ENCODE measurements at regions not wholly inside any gene's neighbourhood (a gene's known extent, or its start where the extent isn't known, plus 50 kb on each side); places are given as distances from the start of the nearest gene placed in this dataset.

- no peak for DNase-seq
- Mint-ChIP-seq H3K36me3 (ENCODE audit: low read depth) (no peaks in the 10 kb centered on the region), H3K4me3 (no peak overlapping the region), H3K9me3 (no peaks in the 10 kb centered on the region), H3K27ac (no peak overlapping the region), H3K27me3 (ENCODE audit: low read depth, poor library complexity) (no peaks in the 10 kb centered on the region), H3K4me1 (no peaks in the 10 kb centered on the region)
- TF ChIP-seq, protein P1, sequence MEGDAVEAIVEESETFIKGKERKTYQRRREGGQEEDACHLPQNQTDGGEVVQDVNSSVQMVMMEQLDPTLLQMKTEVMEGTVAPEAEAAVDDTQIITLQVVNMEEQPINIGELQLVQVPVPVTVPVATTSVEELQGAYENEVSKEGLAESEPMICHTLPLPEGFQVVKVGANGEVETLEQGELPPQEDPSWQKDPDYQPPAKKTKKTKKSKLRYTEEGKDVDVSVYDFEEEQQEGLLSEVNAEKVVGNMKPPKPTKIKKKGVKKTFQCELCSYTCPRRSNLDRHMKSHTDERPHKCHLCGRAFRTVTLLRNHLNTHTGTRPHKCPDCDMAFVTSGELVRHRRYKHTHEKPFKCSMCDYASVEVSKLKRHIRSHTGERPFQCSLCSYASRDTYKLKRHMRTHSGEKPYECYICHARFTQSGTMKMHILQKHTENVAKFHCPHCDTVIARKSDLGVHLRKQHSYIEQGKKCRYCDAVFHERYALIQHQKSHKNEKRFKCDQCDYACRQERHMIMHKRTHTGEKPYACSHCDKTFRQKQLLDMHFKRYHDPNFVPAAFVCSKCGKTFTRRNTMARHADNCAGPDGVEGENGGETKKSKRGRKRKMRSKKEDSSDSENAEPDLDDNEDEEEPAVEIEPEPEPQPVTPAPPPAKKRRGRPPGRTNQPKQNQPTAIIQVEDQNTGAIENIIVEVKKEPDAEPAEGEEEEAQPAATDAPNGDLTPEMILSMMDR (IDR thresholded peaks at IDR 0.05): no peak
These were observed 431.5 kb upstream of the MMADHC start for GRCh38 chr2:150019063-150019462.

DNA sequence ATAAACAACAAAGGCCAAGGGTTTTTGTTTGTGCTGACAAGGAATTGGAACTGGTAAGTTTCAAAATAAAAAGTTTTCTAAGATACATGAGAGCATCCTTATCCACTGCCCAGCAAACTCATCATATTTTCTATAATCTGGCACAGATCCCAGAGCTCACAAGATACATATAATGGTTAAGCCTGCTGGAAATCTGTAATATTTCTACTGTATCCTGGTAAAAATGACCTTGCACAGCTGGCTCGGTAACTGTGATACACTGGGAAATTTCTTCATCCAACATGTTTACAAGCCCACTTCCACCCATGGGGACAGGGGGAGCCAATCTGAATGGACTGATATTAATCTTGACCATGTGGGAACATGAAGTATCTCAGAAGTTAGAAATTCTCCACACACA is 425.4 kb upstream of the MMADHC start:
- Mint-ChIP-seq H3K27me3 (ENCODE audit: low read depth, poor library complexity) (no peaks in the 10 kb centered on the region), H3K36me3 (ENCODE audit: low read depth) (no peaks in the 10 kb centered on the region), H3K9me3 (no peaks in the 10 kb centered on the region), H3K27ac (no peak overlapping the region), H3K4me3 (no peak overlapping the region), H3K4me1 (no peaks in the 10 kb centered on the region)
- TF ChIP-seq, protein P1 (IDR thresholded peaks at IDR 0.05): no peak
- DNase-seq: no peak

DNA sequence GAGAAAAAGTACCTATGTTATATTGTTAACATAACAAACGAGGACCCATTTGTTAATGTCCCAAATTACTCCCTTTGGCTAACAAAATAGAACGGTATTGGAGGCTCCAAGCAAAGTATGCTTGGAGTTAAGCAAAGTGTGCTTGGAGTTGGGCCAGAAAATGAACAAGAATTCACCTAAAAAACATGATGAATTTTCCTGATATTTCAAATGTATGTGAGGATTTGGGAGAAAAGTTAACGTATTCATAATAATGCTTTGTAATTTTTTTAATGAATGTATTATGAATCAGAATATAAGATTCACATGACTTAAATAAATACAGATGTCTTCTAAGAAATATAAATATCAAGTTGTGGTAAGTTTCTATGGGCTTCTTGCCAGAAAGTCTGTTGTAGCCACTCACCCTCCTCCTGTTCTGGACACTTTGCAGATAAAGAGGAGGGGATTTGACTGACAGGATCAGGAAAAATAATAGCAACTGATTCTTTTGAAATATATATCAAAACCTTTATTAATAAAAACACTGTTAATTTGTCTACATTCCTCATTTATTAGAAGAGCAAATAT is 423.7 kb upstream of the MMADHC start:
- DNase-seq: no peak
- peaks cover 3% of the 10 kb centered on the region for H3K27me3 Mint-ChIP-seq (ENCODE audit: low read depth, poor library complexity)
- H3K27ac Mint-ChIP-seq: no peak overlapping the region

GRCh38 chr2:150008901-150009300 is 421.3 kb upstream of the MMADHC start:
- H3K27ac Mint-ChIP-seq: no peak overlapping the region
- peaks cover 3% of the 10 kb centered on the region for H3K27me3 Mint-ChIP-seq (ENCODE audit: low read depth, poor library complexity)
- H3K4me3 Mint-ChIP-seq: no peak overlapping the region
- DNase-seq: no peak
- no peaks in the 10 kb centered on the region for H3K9me3 Mint-ChIP-seq
- TF ChIP-seq, protein P1 (IDR thresholded peaks at IDR 0.05): no peak
- no peaks in the 10 kb centered on the region for H3K36me3 Mint-ChIP-seq (ENCODE audit: low read depth)
- no peaks in the 10 kb centered on the region for H3K4me1 Mint-ChIP-seq

More for the DNA sequence above, 423.7 kb upstream of the MMADHC start:
- Mint-ChIP-seq H3K4me1 (no peaks in the 10 kb centered on the region), H3K4me3 (no peak overlapping the region), H3K36me3 (ENCODE audit: low read depth) (no peaks in the 10 kb centered on the region), H3K9me3 (no peaks in the 10 kb centered on the region)
- TF ChIP-seq, protein P1 (IDR thresholded peaks at IDR 0.05): no peak

- H3K4me3 Mint-ChIP-seq: no peak overlapping the region
- DNase-seq: no peak
- no peaks in the 10 kb centered on the region for H3K4me1 Mint-ChIP-seq
- TF ChIP-seq, protein P1 (IDR thresholded peaks at IDR 0.05): no peak
- H3K9me3 Mint-ChIP-seq: no peaks in the 10 kb centered on the region
- H3K27ac Mint-ChIP-seq: no peak overlapping the region
- peaks cover 3% of the 10 kb centered on the region for H3K27me3 Mint-ChIP-seq (ENCODE audit: low read depth, poor library complexity)
- no peaks in the 10 kb centered on the region for H3K36me3 Mint-ChIP-seq (ENCODE audit: low read depth)
These were observed 420.3 kb upstream of the MMADHC start for GRCh38 chr2:150007815-150008430.

DNA sequence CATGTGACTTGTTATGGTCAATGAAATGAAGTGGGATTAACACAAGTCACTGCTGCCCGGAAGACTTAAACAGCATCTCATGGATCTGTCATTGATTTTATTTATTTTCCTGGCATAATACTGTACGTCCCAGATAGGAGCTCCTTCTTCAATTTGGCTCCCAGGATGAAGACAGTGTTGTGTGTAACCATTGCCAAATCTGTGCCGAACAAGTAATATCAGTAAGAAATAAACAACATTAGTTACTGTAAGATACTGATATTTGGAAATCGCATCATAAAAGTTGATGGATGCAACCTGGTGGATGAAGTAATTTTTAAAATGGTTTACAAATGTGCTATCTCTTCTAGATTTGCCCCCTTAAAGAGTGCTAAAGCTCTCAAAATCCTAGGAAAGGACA is 419.0 kb upstream of the MMADHC start:
- no peak overlapping the region for H3K4me3 Mint-ChIP-seq
- H3K9me3 Mint-ChIP-seq: no peaks in the 10 kb centered on the region
- H3K27ac Mint-ChIP-seq: no peak overlapping the region
- TF ChIP-seq, protein P1 (IDR thresholded peaks at IDR 0.05): no peak
- no peaks in the 10 kb centered on the region for H3K4me1 Mint-ChIP-seq
- no peaks in the 10 kb centered on the region for H3K36me3 Mint-ChIP-seq (ENCODE audit: low read depth)
- no peak for DNase-seq
- peaks cover 3% of the 10 kb centered on the region for H3K27me3 Mint-ChIP-seq (ENCODE audit: low read depth, poor library complexity)

Data from nephron progenitor cell (in vitro differentiated cells).